SK-N-SH treated with all-trans-retinoic acid at 6 μM for 48 hours (cell line): ENCODE measurements at regions not wholly inside any gene's neighbourhood (a gene's known extent, or its start where the extent isn't known, plus 50 kb on each side); places are given as distances from the start of the nearest gene placed in this dataset.

Source experiments
- CREB5 ChIP-seq: fragments of 250-450 bp; sonication (Bioruptor Pico); IDR thresholded peaks from 2 replicates; pipeline ENCODE4 v1.5.1; 2020; ENCODE audit warnings: low read depth, mild to moderate bottlenecking, moderate library complexity
- GLIS3 ChIP-seq: fragments of 250-450 bp; sonication (Bioruptor Pico); IDR thresholded peaks from 2 replicates; pipeline ENCODE4 v1.5.0; 2020; ENCODE audit warnings: mild to moderate bottlenecking, moderate library complexity
- RARB ChIP-seq: fragments of 250-450 bp; sonication (Bioruptor Pico); IDR thresholded peaks from 2 replicates; pipeline ENCODE4 v1.8.0; 2021; ENCODE audit warnings: mild to moderate bottlenecking, moderate library complexity

- no peak for TF ChIP-seq CREB5
- TF ChIP-seq GLIS3 (CRISPR knock-in tag) = no peak
- no peak for TF ChIP-seq RARB
Measured at GRCh38 chr11:15616130-15617105, 501.7 kb downstream of the INSC start.
